OCI-M1 (cell line): ENCODE measurements at regions not wholly inside any gene's neighbourhood (a gene's known extent, or its start where the extent isn't known, plus 50 kb on each side); places are given as distances from the start of the nearest gene placed in this dataset.
"Not testable (repeated sequence)": the region's sequence is repeated elsewhere in the genome, so short reads cannot be mapped to it uniquely, and the experiment has no call there.

ENCODE experiments used
- DNase-seq: peaks from one replicate; lab custom pipeline; 2025; lab: John Stamatoyannopoulos, UW

- no peak for DNase-seq
Observed at GRCh38 chr3:26145769-26146168, 355.9 kb downstream of the OXSM start.

DNA sequence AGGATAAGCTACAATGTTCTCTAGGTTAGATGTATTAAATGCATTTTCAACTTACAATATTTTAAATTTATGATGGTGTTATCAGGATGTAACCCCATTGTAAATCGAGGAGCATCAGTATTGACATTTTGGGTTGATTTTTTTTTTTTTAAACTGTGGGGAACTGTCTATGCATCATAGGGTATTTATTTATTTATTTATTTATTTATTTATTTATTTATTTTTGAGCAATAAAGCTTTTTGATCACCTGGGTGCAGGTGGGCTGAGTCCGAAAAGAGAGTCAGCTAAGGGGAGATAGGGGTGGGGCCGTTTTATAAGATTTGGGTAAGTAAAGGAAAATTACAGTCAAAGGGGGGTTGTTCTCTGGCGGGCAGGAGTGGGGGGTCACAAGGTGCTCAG is 367.5 kb downstream of the OXSM start:
- DNase-seq, result not testable (repeated sequence)

DNA sequence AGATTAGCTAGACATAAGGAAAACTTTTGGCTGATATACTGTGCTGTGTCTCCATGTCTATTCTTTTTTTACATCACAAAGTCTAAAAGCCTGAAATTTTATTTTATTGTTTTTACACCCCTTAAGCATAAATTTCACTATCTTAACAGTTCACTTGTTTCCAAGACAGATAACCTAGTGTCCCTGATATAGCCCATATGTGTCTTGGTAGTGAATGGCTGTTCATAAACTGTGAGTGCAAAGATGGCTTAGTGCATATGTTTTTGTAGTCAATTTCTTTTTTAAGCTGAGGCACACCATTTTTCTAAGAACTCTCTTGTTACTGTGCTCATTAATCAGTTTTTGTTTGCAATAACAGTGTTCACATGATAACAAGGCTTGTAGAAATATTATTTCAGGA is 381.1 kb downstream of the OXSM start:
- no peak for DNase-seq

DNA sequence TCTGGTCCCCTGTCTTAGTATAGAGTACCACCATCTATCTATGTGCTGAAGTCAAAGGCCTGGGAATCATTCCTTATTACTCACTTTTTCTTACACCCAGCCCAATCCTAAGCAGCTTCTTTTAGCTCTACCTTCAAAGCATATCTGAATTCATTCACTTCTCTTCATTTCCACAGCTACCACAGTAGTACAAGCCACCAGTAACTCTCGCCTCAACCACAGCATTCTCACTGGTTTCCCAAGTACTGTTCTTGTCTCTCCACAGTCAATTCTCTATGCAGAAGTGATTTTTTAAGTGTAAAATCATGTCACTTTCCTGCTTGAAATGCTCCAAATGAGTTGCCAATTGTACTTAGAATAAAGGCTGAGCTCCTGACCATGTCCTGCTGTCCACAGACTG is 401.7 kb downstream of the OXSM start:
- no peak for DNase-seq

DNA sequence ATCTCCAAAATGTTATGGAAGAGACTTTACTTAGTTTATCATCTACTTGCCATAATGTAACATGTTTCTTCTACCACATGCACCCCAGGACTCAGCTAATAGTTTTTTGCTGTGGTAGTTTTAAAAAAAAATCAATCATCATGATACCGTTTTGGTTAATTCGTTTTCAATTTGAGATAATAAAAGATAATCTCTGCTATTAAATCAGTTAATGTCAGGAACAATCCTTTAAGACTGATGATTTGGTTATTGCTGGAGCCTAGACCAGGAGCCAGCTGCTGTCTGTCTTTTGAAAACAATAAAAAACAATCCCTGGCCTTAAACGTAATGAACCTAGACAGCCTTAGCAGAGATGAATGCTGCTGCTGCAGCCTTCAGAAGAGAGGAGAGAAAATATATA is 403.7 kb downstream of the OXSM start:
- DNase-seq, result no peak

- peak; percentile 26 for DNase-seq
Observed at GRCh38 chr3:26196781-26197180, 406.9 kb downstream of the OXSM start.

DNA sequence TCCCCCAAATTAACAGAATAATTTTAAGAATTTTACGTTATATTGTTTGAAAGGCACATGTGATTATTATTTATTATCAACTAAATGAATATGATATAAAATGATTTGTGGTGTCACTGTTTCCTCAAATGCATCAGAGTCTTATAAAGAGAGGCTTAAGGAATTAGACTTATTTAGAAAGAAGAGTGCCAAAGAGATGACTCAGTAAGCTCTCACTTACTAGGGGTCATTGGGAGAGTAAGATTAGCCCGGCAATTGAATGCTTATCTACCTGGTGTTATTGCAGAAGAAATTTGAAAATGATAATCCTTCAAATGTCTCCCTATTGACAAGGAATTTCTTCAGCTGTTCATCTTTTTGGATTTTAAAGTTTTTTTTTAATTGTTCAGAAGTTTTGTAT is 408.7 kb downstream of the OXSM start:
- no peak for DNase-seq

GRCh38 chr3:26202169-26202568 is 412.3 kb downstream of the OXSM start:
- DNase-seq, result no peak

GRCh38 chr3:26205475-26205874 is 415.6 kb downstream of the OXSM start:
- no peak for DNase-seq

GRCh38 chr3:26208201-26208600 is 414.4 kb upstream of the LRRC3B start:
- DNase-seq, result no peak

DNA sequence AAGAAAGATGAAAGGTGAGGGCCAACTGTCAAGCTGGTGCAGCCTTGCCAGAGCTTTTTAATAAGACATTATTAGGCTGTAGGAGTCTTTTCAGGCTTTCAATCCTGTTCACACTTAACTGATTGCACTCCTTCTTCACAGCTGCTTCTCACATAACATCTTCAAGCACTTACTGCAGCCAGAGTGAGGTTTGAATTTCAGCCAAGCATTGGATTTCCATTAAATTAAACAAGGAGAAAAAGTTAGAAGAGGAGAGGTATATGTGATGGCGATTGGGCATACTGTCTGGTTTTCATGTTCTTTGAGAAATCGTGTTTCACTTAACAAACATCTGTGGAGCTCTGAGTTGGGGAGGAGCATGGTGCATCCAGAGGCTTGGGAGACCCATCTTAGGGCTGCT is 392.8 kb upstream of the LRRC3B start:
- no peak for DNase-seq

DNA sequence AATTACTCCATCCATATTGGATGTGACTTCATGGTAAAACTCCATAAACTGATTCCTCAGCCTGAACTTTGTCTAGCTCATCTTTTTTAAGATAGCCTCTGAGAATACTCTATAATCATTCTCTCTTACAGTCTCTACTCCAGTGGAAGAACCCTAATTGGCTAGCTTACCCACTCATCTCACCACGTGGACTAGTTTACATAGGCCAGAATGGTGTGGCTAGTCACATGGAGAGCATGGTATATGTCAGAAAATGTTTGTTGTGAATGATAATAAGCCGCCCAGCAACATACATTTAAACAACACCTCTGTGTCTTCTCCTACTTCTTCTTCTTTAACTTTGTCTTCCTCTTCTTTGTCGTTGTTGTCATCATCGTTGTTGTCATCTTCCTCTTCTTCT is 389.2 kb upstream of the LRRC3B start:
- DNase-seq, result no peak

DNA sequence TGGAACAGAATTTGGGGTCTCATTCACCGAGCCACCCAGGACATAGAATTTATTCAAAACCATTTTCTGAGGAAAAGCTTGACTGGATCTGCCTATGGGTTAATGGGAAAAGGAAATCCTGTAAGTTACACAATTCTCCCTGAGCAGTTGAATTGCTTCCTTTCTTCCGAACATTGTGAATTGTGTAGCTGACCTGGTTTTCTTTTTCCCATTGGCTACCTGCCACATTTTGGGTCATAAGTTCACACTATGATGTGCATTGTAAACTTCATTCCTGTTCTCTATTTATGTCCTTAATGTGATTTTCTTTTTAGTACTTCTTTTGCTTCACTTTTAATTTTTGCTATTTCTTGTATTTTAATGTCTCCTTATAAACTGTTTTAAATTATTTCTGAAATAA is 386.0 kb upstream of the LRRC3B start:
- no peak for DNase-seq

- DNase-seq, result no peak
Observed at GRCh38 chr3:26237036-26237682, 385.4 kb upstream of the LRRC3B start.

GRCh38 chr3:26244586-26244985 is 378.0 kb upstream of the LRRC3B start:
- DNase-seq, result not testable (repeated sequence)

- no peak for DNase-seq
Observed at GRCh38 chr3:26245236-26245635, 377.3 kb upstream of the LRRC3B start.

GRCh38 chr3:26246901-26247300 is 375.7 kb upstream of the LRRC3B start:
- no peak for DNase-seq

- peak; percentile 83 for DNase-seq
Observed at GRCh38 chr3:26247712-26248111, 374.9 kb upstream of the LRRC3B start.

GRCh38 chr3:26252001-26252400 is 370.6 kb upstream of the LRRC3B start:
- DNase-seq, result no peak

GRCh38 chr3:26256224-26256623 is 366.3 kb upstream of the LRRC3B start:
- DNase-seq, result no peak

- DNase-seq, result no peak
Observed at GRCh38 chr3:26259176-26259575, 363.4 kb upstream of the LRRC3B start.

DNA sequence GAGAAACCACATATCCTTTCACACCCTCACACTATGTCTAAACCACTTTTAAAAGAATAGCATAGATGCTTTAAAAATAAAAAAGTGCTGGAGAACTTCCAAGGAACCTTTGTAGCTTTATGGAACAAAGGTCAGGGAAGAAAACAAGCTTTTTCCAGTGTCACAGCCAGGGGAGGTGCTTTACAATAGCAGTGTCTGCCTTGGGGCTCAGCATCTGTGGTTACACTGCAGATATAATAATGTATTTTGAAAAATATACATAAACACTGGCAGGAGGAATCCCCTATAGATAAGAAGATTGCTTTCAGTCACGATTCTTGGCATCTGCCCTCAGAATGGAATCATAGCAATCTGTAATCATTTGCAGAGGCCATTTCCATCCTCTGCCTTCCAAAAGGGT is 362.4 kb upstream of the LRRC3B start:
- DNase-seq, result no peak

- no peak for DNase-seq
Observed at GRCh38 chr3:26264708-26265107, 357.9 kb upstream of the LRRC3B start.

DNA sequence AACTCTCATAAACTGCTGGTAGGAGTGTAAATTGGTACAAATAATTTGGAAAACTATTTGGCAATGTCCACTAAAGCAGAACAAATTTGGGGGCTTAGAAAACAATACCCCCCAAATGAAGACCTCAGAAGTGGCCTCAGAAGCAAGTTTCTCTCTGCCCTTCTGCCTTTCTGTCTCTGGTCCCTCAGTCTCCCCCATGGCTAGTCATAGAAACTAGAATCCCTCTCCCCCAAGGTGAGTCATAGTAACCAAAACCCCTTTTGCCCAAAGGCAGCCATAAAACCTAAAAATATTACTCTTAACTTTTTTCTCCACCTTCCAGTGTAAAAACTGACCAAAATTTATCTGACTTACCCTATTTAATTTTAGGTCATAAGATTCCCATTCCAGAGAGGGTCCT is 350.7 kb upstream of the LRRC3B start:
- no peak for DNase-seq

DNA sequence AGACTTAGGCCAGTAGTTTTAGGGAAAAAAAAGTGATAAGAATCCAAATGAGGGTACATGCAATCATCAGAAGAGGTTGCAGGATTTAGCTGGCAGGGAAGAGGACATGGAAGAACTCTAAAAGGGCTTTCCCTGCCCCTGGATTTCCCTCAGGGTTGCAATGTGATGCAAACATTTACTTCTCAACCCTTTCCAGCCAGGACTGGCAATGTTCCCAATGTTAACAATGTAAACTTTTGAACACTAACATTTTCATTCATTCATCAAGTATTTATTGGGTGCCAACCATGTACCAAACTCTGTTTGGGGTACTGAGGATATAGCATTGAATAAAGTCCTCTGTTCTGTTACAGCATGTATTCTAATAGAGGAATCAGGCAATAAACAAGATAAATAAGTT is 349.4 kb upstream of the LRRC3B start:
- no peak for DNase-seq
